ENCODE measurements at regions not wholly inside any gene's neighbourhood (a gene's known extent, or its start where the extent isn't known, plus 50 kb on each side); places are given as distances from the start of the nearest gene placed in this dataset.

DNA sequence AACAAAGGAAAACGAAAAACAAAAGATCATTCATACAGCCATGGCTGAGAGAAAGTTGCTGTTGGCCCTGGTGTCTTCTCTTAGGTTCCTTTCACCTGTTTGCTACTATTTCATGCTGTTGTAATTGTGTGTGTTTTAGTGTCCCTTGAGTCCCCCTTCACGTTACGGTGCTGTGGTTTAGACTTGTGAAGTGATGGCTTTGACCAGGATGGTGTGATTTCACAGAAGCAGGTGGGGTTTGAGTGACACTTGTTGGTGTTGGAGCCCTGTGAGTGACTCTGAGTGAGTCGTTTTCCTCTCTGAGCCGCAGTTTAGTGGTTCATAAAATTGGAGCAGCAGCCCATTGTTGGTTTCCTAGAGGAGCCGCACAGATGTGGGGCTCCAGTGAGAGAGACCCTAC, 635.4 kb downstream of the VRK1 start:
- no peaks in the 10 kb centered on the region for H3K9me3 ChIP-seq
- H3K4me1 ChIP-seq: no peaks in the 10 kb centered on the region
- H3K4me2 ChIP-seq: no peak overlapping the region
- no peaks in the 10 kb centered on the region for H4K20me1 ChIP-seq
- no peak overlapping the region for H3K27ac ChIP-seq
- no peaks in the 10 kb centered on the region for H3K27me3 ChIP-seq
- H3K4me3 ChIP-seq: no peak overlapping the region
- TF ChIP-seq Cebpa-rat (IDR thresholded peaks at IDR 0.05): no peak
- no peaks in the 10 kb centered on the region for H3K36me3 ChIP-seq
- no peak overlapping the region for H3K9ac ChIP-seq

DNA sequence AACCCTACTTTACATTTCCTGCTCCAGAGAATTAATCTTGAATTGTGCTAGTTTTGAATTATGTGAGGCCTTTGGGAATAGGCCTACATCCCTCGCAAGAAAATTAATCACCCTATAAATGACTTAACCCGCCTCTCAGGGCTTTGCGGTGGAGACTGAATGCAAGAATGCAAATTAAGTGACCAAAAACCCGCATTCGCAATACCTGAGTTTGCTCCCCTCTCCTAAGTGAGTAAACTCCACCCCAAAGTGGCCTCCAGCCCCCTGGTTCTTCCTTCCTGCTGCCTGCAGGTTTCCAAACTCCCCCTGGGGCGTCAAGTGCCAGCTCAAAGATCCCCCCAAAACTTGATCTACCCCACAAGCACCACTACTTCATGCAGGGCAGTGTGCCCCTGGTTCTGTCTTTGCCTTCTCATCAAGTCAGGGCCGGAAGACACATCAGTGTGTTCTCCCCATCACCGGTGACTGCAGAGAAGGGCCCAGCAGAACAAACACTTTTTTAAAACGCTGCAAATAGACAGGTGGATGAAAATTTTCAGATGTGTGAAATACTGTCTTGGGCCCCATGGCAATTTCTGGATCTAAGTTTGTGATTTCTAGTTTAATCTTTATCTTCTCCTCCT, 644.7 kb downstream of the VRK1 start:
- no peak for TF ChIP-seq Cebpa-rat (IDR thresholded peaks at IDR 0.05)
- H4K20me1 ChIP-seq: no peaks in the 10 kb centered on the region

DNA sequence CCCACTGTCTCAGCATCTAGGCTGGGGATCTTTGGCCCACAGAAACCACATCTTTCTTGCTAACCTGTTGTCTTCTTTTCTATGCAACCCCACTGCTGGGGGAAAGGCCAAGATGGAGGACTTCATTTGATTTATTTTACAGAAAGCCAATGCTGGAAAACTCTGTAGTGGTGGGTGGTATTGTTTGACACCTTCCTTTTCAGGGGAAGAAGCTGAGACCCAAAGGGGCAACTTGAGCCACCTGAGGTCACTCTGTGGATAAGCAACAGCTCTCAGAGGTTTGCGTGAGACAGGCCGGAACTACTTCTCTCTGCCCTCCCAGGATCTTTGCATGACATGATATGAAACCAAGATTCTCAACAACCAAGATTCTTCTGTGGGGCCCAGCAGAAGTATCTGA, 645.2 kb downstream of the VRK1 start:
- H3K27me3 ChIP-seq: no peaks in the 10 kb centered on the region
- H4K20me1 ChIP-seq: no peaks in the 10 kb centered on the region
- no peaks in the 10 kb centered on the region for H3K36me3 ChIP-seq
- no peaks in the 10 kb centered on the region for H3K4me1 ChIP-seq
- no peak overlapping the region for H3K4me2 ChIP-seq
- no peak for TF ChIP-seq Cebpa-rat (IDR thresholded peaks at IDR 0.05)
- H3K9ac ChIP-seq: no peak overlapping the region
- H3K9me3 ChIP-seq: no peaks in the 10 kb centered on the region
- H3K27ac ChIP-seq: no peak overlapping the region
- H3K4me3 ChIP-seq: no peak overlapping the region

More for the DNA sequence above, 644.7 kb downstream of the VRK1 start:
- Histone ChIP-seq H3K36me3 (no peaks in the 10 kb centered on the region), H3K9ac (no peak overlapping the region), H3K9me3 (no peaks in the 10 kb centered on the region), H3K4me2 (no peak overlapping the region), H3K4me1 (no peaks in the 10 kb centered on the region), H3K4me3 (no peak overlapping the region), H3K27ac (no peak overlapping the region), H3K27me3 (no peaks in the 10 kb centered on the region)

DNA sequence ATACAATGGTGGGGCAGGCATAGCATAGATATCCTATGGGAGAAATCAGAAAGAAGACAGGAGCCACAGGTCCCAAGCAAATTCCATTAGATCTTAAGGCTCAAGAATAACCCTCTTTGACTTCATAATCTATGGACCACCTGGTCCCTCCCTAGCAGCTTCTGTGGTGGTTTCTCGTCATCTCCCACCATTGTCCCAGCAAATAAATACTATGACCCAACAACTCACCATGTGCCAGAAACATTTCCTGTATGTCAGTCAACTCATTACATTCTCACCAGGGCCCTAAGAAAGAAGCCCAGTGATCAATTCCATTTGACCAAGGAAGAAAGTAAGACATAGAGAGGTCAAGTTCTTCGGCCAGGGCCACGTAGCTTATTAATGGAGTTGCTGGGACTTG, 646.2 kb downstream of the VRK1 start:
- Histone ChIP-seq H3K4me1 (no peaks in the 10 kb centered on the region), H4K20me1 (no peaks in the 10 kb centered on the region), H3K36me3 (no peaks in the 10 kb centered on the region), H3K9ac (no peak overlapping the region), H3K4me3 (no peak overlapping the region), H3K27ac (no peak overlapping the region), H3K27me3 (no peaks in the 10 kb centered on the region), H3K9me3 (no peaks in the 10 kb centered on the region), H3K4me2 (no peak overlapping the region)
- no peak for TF ChIP-seq Cebpa-rat (IDR thresholded peaks at IDR 0.05)

DNA sequence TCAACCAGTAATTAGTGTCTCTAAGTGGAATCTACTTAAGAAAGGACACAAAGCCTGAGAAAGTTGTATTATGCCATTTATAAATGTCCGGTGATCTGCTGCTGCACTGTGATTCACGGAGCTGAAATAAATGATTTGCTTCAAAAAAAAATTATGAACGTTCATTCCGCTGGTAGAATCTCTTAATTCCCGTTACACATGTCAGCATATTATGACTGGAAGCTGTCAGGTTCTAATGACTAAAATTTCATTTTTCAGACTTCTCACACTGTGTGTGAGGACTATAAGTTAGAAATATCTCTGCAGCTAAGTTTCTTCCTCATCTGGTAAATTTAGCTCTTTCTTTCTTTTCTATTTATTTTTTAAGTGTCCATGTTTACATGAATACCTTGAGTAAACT, 647.1 kb downstream of the VRK1 start:
- no peaks in the 10 kb centered on the region for H4K20me1 ChIP-seq
- no peaks in the 10 kb centered on the region for H3K4me1 ChIP-seq
- TF ChIP-seq Cebpa-rat (IDR thresholded peaks at IDR 0.05): no peak
- no peaks in the 10 kb centered on the region for H3K9me3 ChIP-seq
- no peak overlapping the region for H3K4me3 ChIP-seq
- H3K9ac ChIP-seq: no peak overlapping the region
- no peaks in the 10 kb centered on the region for H3K27me3 ChIP-seq
- H3K4me2 ChIP-seq: no peak overlapping the region
- H3K27ac ChIP-seq: no peak overlapping the region
- no peaks in the 10 kb centered on the region for H3K36me3 ChIP-seq

DNA sequence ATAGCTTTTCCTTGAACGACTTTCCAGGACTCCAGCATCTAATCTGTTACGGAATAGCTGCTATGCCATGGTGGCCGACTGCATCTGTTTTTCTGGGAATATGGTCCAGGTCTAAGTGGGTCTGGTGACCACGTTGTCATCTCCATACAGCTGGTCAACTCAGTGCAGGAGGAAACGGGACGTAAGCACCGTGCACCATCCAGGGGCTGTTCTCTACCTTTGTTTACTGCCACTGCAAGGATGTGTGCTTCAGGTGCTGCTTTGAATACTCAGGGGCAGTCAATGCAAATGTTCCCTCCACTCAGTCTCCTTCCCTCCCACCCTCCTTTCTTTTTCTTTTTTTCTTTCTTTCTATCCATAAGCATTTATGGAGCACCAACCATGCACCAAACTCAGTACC, 648.2 kb downstream of the VRK1 start:
- TF ChIP-seq Cebpa-rat (IDR thresholded peaks at IDR 0.05): no peak
- no peak overlapping the region for H3K4me2 ChIP-seq
- no peaks in the 10 kb centered on the region for H3K4me1 ChIP-seq
- H3K4me3 ChIP-seq: no peak overlapping the region
- H4K20me1 ChIP-seq: no peaks in the 10 kb centered on the region
- H3K27ac ChIP-seq: no peak overlapping the region
- no peaks in the 10 kb centered on the region for H3K9me3 ChIP-seq
- no peaks in the 10 kb centered on the region for H3K36me3 ChIP-seq
- H3K9ac ChIP-seq: no peak overlapping the region
- H3K27me3 ChIP-seq: no peaks in the 10 kb centered on the region

DNA sequence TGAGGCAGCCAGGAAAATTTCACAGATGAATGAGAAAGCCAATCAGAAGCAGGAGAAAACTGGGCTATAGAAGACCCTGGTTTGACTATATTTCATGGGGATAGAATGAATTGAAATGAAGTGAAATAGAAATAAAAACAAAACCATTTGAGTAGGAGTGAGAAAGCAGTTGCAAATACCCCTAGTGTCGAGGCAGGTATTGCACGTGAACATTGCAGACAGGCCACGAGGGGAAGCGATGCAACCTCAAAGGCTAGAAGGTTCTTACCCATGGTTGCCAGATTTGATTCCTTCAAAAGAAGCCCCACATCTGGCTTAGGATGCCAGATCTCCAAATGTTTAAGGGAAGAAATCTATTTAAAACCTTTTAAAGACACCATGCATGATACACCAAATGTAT, 648.9 kb downstream of the VRK1 start:
- H3K4me1 ChIP-seq: no peaks in the 10 kb centered on the region
- H3K27ac ChIP-seq: no peak overlapping the region
- H3K4me2 ChIP-seq: no peak overlapping the region
- H3K9ac ChIP-seq: no peak overlapping the region
- H3K36me3 ChIP-seq: no peaks in the 10 kb centered on the region
- no peaks in the 10 kb centered on the region for H4K20me1 ChIP-seq
- TF ChIP-seq Cebpa-rat (IDR thresholded peaks at IDR 0.05): no peak
- no peak overlapping the region for H3K4me3 ChIP-seq
- H3K27me3 ChIP-seq: no peaks in the 10 kb centered on the region
- H3K9me3 ChIP-seq: no peaks in the 10 kb centered on the region

DNA sequence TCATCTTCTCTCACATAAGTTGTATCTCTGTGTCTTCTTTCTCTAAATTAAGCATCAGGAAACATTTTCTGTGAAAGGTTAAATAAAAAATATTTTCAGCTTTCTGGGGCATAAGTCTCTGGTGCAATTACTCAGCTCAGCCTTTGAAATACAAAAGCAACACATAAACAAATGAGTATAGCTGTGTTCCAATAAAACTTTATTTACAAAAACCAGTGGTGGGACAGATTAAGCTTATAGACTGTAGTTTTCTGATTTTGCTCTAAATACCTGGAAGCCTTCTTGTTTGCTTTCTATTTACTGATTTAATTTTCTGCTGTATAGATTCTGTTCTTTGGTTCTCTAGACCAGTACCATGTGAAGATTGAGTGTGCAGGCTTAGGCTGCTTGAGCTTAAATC, 655.1 kb downstream of the VRK1 start:
- Histone ChIP-seq H3K27ac (no peak overlapping the region), H4K20me1 (no peaks in the 10 kb centered on the region), H3K9ac (no peak overlapping the region), H3K36me3 (no peaks in the 10 kb centered on the region), H3K4me1 (no peaks in the 10 kb centered on the region), H3K9me3 (no peaks in the 10 kb centered on the region), H3K4me2 (no peak overlapping the region), H3K27me3 (no peaks in the 10 kb centered on the region), H3K4me3 (no peak overlapping the region)
- TF ChIP-seq Cebpa-rat (IDR thresholded peaks at IDR 0.05): no peak

DNA sequence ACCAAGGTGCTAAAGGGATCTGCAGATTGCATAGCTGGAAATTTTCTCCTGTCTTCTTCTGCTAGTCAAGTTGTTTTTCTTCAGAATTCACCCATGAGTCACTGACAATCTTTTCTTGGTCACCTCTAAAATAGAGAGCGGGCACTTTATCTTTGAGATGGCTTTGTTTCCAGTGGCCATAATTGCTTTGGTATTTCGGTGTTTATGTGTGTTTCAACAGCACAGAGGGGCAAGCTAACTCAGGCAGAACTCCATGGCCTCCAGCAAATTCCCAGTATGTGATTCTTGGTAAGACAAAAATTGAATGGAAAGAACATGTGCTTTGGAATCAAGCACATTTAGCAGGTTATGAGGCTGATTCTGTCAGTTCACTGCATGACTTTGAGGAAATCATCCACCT, 656.8 kb downstream of the VRK1 start:
- no peak overlapping the region for H3K27ac ChIP-seq
- no peak for TF ChIP-seq Cebpa-rat (IDR thresholded peaks at IDR 0.05)
- H3K9me3 ChIP-seq: no peaks in the 10 kb centered on the region
- no peaks in the 10 kb centered on the region for H4K20me1 ChIP-seq
- H3K4me2 ChIP-seq: no peak overlapping the region
- no peaks in the 10 kb centered on the region for H3K27me3 ChIP-seq
- no peak overlapping the region for H3K9ac ChIP-seq
- H3K4me3 ChIP-seq: no peak overlapping the region
- H3K4me1 ChIP-seq: peaks cover 4% of the 10 kb centered on the region; the same call in 1 of the 2 replicates
- no peaks in the 10 kb centered on the region for H3K36me3 ChIP-seq

DNA sequence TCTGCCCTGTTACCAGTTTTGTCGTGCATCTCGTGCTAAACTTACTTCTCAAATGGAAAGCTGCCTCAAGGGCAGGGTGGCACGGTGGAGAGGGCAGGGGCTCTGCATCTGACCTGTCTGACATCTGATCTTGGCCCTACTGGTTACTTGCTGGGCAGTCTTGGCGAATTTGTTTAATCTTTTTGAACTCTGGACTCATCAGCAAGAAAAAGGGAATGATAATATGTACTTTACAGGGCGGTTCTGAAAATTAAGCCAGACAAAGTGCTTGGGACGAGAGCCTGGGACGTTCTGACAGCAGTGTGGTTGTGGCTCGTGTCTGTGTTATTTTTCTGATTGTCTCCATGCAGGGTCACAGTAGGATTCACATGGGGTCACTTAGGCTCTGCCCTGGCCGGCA, 659.3 kb downstream of the VRK1 start:
- Histone ChIP-seq H3K9me3 (no peaks in the 10 kb centered on the region), H3K27ac (no peak overlapping the region), H3K4me3 (no peak overlapping the region), H3K36me3 (no peaks in the 10 kb centered on the region), H3K27me3 (no peaks in the 10 kb centered on the region), H3K9ac (no peak overlapping the region), H3K4me2 (no peak overlapping the region), H4K20me1 (no peaks in the 10 kb centered on the region), H3K4me1 (peaks cover 7% of the 10 kb centered on the region; the same call in 1 of the 2 replicates)
- TF ChIP-seq Cebpa-rat (IDR thresholded peaks at IDR 0.05): no peak

DNA sequence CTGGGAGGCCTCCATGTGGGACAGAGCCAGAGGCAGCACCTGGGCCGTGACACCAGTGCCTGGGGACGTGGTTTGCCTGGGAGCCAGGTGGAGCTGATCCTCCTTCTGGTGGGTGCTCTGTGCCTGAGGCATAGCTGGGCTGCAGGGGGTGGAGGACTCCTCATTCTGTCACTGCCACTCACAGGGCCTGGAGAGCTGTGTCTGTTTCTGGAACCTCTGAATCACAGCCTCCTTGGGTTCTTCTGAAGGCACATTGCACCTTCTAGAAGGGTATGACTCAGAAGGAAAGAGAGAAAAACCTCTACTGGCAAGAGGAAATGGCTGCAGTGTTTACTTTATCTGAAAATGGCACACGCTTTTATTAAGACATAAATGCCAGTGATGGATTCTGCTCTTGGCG, 659.8 kb downstream of the VRK1 start:
- Histone ChIP-seq H3K9me3 (peaks cover 4% of the 10 kb centered on the region), H4K20me1 (no peaks in the 10 kb centered on the region), H3K9ac (no peak overlapping the region)

More for the DNA sequence above, 659.8 kb downstream of the VRK1 start:
- Histone ChIP-seq H3K4me2 (no peak overlapping the region), H3K36me3 (no peaks in the 10 kb centered on the region), H3K27me3 (no peaks in the 10 kb centered on the region), H3K4me1 (peaks cover 7% of the 10 kb centered on the region; the same call in 1 of the 2 replicates), H3K4me3 (no peak overlapping the region), H3K27ac (no peak overlapping the region)
- TF ChIP-seq Cebpa-rat (IDR thresholded peaks at IDR 0.05): no peak

Data from BLaER1 (cell line).